GM18909 (cell line): ENCODE measurements at regions not wholly inside any gene's neighbourhood (a gene's known extent, or its start where the extent isn't known, plus 50 kb on each side); places are given as distances from the start of the nearest gene placed in this dataset.
"Not testable (repeated sequence)": the region's sequence is repeated elsewhere in the genome, so short reads cannot be mapped to it uniquely, and the experiment has no call there.

Experiments
- ATAC-seq: cut with Tn5 transposase; IDR thresholded peaks from one replicate; pipeline ENCODE4 v1.9.1; 2021; ENCODE audit warnings: mild to moderate bottlenecking; ENCODE audit not compliant: unreplicated experiment, poor library complexity

DNA sequence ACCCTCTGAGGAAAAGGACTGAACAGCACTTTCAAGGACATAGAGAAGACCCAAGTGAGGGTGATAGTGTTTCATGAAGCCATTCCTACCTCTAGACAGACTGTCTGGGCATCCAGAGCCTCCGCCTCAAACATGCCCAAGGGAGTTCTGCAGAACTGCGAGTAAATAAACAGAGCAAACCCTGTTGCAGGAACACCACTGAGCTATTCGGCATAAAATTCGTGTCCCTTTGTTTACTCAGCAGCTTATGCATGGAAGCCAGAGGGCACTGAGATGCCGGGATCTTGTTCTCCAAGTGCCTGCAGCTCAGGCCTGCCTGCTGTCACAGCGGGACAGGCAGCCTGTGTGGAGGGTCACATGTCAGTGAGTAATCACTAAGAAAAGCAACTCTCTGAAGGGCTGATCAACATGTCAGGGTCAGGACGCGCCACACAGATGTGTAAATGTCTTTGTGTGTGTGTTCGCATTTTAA is 164.9 kb upstream of the HEY2 start:
- ATAC-seq: no peak

DNA sequence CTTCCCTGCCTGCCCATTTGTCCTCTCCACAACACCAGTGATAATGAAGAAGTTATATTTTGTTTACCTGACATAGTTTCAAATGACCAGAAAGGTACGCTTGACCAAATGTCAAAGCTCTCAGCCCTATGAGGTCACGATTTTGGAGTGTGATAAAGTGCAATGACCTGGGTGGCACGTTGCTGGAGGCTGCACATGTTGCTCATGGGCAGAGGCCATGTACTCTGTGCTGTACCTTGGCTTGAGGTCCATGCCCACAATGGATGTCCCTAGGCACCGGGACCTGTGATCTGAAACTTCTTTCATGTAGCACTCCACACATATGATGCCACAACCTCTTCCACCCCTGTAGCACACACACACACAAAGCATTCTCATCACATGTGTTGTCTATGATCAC is 164.0 kb upstream of the HEY2 start:
- no peak for ATAC-seq

DNA sequence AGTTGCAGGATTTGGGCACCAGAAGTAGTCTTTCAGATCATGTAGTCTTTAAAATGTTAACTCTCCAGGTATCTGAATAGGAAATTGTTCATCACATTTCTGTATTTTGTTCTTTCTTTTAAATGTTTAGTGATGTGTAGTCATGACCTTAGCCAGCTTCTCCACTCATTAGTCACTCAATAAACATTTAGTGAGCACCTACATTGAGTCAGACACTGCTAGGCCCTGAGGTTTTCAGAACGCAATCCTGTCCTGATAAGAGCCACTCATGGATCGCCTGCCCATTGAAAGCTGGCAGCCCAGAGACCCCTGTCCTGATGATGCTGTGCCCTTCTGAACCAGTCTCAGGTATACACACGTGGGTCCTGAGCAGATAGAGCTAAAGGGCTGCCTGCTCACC is 163.4 kb upstream of the HEY2 start:
- ATAC-seq: no peak

DNA sequence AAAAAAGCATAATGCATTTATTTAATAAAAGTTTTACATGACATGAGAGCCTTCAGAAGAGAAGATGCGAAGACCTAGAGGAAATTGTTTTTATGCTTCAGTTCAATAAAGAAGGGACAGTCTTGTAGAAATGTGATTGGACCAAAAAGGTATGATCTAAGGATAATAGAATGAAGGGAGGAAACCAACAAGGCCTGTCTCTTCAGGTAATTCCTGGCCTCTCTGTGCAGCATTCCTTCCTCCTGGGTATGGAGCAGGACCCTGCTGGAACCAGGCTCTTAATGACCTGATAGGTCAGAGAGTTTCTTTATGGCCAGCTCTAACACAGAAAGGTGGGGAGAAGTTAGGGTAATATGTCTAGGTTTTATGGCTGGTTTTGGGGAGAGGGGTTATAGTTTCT is 162.8 kb upstream of the HEY2 start:
- ATAC-seq: no peak

DNA sequence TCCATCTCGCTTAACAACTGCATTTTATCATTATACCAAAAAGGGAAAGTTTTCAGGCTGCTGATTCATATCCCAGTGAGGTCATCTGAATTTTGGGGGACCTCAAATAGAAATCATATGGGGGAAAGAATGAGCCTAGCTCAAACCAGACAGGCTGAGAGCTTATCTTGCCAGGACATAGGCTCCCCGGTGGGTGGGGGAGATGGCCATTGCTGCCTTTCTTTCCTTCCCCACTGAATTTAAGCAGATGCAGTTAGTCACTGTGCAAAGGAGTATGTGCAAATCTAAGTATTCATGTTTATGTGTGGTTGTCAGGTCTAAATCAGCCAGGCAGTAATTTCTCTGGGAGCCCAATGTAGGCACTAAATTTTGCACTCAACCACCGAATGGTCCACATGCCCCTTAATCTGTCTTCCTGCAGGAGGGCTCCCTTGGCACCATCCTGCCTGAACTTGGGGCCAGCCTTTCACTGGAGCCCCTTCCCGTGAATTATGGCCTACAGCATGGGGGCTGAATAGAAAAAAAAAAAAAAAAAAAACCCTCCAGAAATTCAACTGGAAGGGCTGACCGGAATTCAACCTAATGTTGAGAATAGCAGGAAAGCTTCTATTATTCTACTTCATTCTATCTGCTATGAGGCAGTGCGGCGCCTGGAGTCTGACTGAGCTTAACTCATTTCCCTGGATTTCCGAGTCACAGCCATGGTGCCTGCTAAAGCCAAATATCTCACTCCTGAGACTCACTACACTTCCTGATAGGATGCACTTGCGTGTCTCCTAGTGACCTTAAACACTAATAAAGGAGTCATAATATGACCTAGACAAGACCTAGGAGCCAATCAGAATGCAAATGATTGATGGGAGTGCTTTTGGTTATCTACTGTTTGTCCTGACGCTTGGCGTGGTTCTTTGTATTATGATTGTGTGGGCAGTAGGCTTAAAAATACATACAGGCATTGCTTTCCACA is 161.5 kb upstream of the HEY2 start:
- ATAC-seq: no peak

DNA sequence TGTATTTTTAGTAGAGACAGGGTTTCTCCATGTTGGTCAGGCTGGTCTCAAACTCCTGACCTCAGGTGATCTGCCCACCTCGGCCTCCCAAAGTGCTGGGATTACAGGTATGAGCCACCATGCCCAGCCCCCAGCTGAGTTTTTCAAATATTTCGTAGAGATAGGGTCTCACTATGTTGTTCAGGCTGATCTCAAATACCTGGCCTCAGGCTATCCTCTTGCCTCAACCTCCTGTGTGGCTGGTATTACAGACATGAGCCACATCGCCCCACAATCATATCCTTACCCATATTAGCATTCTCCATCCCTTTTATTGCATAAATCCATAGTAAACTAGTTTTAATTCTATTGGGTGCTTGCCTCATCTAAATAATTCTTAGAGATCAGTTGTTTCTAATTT is 157.6 kb upstream of the HEY2 start:
- not testable (repeated sequence) for ATAC-seq

DNA sequence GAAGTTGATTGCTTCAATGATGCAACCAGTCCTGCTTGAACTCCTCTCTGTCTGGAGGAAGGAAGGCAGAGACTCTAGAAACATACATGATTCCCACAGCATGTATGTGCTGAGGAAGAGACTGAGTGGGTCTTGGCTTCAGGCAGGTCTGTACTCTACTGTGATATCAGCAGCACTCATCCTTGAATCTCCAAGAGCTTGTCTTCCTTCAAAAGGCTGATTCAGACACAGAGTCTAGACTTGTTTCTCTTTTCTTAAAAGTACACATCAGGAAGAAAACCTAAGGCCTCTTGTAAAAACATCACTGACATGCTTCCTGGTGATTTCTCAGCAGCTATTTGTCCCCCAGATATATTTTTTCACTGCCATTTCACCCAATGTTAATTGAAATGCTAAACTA is 155.7 kb upstream of the HEY2 start:
- no peak for ATAC-seq

DNA sequence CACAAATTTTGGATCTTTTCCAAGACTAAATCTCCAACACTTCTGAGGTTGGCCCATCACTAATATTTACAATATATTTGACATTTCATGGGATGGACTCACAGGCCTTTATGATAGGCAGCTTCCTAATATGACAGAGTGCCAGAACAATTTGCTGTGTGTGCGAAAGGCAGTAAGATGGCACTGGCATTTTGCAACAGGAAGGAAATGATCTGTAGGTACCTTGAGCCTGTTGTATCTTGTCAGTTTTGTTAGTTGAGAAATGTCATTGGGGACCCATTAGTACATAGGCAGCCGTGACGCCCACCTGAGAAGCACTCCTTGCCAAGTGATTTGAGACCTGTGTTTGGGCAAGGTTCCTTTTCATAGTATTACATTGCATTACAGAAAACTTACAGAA is 153.4 kb upstream of the HEY2 start:
- ATAC-seq: no peak

DNA sequence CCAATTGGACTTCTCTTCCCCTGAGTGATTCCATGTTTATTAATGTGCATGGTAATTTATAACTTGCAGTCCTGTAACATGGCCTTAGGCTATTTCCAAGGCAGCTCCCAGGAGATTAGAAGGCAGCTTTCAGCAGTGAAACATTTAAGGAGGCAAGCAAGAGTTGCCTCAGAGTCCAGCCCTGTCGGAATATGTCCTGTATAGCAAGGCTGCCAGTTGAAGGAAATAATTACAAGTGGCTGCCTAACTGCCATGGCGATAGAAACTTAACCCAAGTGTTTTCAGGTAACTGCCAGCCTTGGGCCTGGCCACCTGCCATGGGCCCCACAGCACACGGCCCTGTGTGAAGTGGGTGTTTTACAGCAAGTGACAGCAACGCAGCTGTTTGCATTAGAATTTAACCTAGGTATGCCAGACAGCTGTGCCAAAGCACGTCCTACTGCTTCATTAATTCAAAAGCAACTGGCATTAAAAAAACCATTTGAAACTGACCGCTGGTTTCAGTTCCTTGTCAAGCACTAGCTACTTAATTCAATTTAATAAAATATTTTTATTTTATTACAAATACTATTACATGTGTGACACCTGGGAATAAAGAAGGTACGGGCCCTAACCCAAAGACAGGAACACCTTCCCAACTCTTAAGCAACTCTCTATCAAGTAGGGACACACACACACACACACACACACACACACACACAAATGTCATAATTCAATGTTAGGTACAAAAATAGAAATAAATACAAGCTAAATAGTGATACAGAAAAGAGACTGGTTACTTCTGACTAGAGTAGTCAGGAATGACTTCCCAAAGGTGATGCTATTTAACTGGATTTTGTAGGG is 151.8 kb upstream of the HEY2 start:
- ATAC-seq: peak; percentile 89

DNA sequence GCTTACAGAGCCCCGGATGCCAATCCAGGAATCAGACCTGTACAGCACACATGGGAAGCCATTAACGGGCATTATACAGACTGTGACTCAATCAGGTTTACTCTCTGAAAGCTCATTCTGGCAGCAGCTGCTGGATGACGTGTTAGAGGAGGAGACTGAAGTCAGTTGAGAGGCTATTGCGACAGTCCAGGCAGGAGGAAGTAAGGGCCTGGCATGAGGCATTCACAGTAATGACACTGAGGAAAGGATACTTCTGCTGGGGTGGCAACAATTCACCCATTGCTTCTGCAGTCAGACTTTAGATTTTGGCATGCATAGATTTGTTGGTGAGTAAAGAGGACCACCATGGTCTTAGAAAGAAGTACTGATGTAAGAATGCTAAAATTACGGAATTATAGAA is 151.0 kb upstream of the HEY2 start:
- ATAC-seq: no peak

DNA sequence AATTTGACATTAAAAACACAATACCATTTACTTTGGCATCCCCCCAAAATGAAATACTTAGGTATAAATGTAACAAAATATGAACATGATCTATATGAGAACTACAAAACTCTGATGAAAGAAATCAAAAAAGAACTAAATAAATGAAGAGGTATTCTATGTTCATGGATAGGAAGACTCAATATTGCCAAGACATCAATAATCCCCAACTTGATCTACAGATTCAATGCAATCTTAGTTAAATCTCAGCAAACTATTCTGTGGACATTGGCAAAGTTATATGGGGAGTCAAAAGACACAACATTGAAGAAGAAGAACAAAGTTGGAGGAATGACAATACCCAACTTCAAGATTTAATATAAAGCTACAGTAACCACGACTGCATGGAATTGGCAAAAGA is 145.2 kb upstream of the HEY2 start:
- no peak for ATAC-seq

DNA sequence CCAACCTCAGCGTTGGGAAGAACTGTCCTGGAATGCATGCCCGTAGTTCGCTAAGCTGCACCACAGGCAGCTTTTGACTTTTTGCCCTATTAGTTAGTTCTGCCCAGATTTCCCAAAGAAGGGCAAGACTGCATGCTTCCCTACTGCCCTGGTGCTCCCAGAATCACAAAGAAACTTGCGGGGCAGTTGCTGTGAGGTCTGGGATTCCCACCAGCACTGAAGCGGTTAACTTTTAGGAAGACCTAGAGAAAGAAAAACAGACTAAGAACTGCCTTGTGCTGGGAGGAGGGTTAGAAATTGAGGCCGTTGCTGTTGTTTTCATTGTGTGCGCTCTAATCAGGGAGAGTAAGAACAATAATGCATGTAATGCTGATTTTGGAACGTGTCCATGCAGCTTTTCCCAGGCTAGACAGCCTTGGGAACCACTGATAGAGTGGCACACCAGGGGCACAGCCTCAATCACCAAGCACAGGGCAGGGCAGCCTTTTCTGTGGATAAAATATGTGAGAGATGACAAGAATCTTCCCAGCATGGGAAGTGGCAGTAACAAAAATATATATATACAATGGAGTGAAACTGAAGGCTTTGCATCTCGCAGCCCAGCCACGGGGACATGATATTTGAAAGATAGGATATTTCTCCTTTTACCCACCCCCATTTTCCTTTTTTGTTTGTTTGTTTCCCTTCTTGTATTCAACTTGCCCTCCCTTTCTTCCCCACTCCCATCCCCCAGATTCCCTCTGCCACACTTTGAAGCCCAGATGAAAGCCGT is 137.7 kb upstream of the HEY2 start:
- ATAC-seq: no peak

DNA sequence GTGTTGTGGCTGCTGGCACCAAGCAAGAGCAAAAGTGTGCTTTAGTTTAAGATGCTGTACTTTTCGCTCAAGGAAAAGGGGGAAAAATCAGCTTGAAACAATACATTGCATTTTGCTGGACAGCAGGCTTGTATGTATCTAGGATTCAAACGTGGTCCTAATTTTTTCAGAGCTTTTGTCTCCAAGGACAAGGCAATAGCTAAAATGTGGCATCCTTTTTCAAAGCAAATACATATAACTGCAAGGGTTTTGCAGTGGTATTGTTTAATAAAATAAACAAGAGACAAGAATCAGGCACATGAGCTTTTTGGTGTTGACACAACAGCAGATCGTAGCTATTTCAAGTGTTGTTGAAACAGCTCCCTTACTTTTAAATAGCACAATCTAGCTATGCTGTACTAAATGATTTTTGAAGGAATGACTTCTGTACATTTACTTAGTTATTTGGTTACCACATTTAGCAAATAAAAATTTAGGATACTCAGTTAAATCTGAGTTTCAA is 137.0 kb upstream of the HEY2 start:
- ATAC-seq: no peak

DNA sequence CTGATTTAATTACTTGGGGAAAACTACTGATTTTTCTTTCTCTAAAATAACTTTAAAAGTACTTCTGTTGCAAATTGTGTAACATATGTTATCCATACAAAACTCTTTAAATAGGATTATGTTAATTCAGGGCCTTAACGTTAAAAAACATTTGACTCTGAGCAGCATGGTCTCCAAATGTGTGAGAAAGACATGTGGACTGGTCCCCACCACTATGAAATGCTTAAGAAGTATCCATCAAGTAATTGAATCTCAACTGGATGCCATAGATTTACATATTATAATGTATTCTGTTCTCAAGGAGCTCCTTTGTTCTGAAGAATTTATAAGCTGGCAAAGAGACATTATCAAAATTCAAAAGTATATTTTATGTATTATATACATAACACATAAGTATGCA is 130.8 kb upstream of the HEY2 start:
- no peak for ATAC-seq

DNA sequence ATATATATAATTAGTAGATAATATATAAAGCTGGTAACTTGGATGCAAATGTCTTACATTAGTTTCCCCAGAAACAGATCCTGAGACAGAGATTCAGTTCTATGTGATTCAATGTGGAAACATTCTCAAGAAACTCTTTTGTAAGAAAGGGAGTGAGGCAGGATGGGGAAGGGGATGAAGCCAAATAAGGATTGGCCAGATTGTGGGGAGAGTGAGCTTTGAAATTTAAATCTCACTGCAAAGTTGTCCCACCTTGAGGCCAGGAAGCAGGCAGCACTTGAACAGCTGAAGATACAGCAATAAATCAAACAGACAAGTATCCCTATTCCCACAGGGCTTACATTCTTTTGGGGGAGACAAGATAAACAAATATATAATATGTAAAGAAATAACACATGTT is 126.3 kb upstream of the HEY2 start:
- ATAC-seq: no peak

DNA sequence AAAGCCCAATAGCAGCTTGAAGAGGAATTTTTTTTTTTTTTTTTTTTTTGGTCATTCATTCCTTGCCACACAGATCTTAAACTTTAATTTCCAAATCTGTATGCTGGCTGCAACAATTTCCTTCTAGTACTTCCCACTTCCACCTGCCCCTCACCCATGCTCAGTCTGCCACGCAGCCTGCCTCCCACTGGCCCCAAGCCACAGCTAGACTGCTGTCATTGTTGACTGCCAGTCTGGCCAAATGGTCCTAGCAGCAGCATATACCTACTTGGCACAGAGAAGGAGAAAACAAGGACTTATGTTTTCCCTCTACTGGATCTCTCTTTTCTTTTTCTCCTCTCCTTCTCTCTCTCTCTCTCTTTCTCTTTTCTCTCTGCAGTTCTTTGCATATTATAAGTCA is 118.3 kb upstream of the HEY2 start:
- no peak for ATAC-seq

DNA sequence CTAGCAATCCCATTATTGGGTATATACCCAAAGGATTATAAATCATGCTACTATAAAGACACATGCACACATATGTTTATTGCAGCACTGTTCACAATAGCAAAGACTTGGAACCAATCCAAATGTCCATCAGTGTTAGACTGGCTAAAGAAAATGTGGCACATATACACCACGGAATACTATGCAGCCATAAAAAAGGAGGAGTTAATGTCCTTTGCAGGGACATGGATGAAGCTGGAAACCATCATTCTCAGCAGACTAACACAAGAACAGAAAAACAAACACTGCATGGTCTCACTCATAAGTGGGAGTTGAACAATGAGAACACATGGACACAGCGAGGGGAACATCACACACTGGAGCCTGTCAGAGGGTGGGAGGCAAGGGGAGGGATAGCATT is 113.4 kb upstream of the HEY2 start:
- ATAC-seq: not testable (repeated sequence)

DNA sequence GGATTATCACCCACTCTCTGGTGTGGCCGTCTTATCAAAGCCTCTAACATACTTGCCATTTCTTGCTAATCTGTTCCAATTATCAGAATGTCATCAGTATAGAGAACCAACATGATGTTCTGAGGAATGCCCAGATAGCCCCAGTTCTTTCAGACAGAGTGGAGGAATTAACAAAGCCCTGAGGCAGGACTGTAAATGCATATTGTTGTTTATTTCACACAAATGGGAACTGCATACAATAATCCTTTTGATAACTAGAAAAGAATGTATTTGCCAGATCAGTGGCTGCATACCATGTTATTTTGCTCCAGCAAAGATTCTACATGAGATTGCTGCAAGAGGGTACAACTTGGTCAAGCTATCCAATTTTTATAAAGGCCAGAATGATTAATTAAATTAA is 112.8 kb upstream of the HEY2 start:
- ATAC-seq: no peak

DNA sequence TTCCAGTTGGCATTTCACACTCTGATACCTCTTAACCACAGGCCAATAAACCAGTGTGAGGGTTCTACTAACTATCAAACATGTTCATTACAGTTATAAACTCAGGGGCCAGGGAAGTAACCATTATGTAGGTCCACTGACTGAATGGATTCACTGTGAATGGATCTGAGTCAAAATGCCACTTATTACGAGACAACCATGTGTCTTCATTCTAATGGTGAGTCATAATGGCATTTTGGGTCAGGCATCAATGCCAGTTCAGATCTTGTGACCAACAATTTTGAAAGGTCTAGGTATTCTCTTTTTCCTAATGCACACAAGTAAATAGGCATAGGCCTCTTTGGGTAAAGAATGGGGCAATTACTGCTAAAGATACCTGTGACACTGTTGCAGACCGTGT is 112.2 kb upstream of the HEY2 start:
- peak; percentile 71 for ATAC-seq

DNA sequence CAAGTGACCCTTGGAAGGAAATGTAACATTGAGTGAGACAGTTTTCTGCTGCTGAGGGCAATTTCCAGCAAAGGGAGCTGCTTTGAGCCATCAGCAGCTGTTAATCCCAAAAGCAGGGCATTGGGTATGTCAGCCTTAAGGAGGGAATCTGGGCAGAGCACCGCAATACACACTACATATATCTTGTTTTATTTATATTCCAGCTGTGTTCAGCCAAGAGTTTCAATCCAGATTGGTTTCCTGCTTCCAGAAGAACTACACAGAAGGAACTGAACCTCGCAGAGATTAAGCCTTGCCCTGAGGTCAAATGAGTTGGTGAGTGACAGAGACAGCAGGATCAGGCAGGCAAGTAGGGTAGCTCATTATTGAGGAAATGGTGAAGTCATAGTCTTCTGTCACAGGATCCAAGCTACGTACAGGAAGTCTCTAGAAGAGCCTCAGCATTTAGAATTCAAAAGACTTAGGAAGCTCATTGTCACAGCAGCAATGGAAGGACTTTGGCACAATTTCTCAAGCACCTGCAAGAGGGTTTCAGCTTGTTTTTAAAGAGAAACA is 109.9 kb upstream of the HEY2 start:
- no peak for ATAC-seq
